Left ventricle myocardium inferior (tissue), 1 donor: ENCODE measurements at regions not wholly inside any gene's neighbourhood (a gene's known extent, or its start where the extent isn't known, plus 50 kb on each side); places are given as distances from the start of the nearest gene placed in this dataset.
A peak's percentile ranks its signal among the peaks of the same experiment; 100 is the strongest.

ENCODE experiments used
- DNase-seq: peaks from one replicate; pipeline ENCODE4 v3.0.0-alpha.2; 2020
- H3K27ac ChIP-seq: fragments of 200-600 bp; replicated peaks from 2 replicates; pipeline ENCODE4 v1.8.0; 2021
- H3K27me3 ChIP-seq: fragments of 200-600 bp; 2 replicates; pipeline ENCODE4 v1.8.0; 2021; ENCODE audit warnings: low read depth
- H3K36me3 ChIP-seq: fragments of 200-600 bp; 2 replicates; pipeline ENCODE4 v1.8.0; 2021
- H3K4me1 ChIP-seq: fragments of 200-600 bp; 2 replicates; pipeline ENCODE4 v1.8.0; 2021
- H3K4me3 ChIP-seq: fragments of 200-600 bp; 2 replicates; pipeline ENCODE4 v1.8.0; 2021; ENCODE audit warnings: mild to moderate bottlenecking, moderate library complexity
- H3K9me3 ChIP-seq: fragments of 200-600 bp; replicated peaks from 2 replicates; pipeline ENCODE4 v1.8.0; 2021
- intact Hi-C: fragments of 100-400 bp; cut with micrococcal nuclease; formaldehyde crosslinking; loops from one replicate; pipeline ENCODE4 v1.11.0; 2022
- TF ChIP-seq, protein P1 (sequence below): fragments of 200-600 bp; IDR thresholded peaks from 2 replicates; pipeline ENCODE4 v1.8.0; 2021; ENCODE audit warnings: antibody characterized with exemption, mild to moderate bottlenecking, borderline replicate concordance
- donor health status: DM: no; HTN: yes; CAD: no; lungs with severe emphysema.

GRCh38 chr9:129319076-129319937 lies 141.2 kb upstream of the IER5L start:
- H3K4me3 ChIP-seq: no peak overlapping the region
- peak overlapping the region; percentile 93 for H3K27ac ChIP-seq
- H3K4me1 ChIP-seq: peaks cover 89% of the 10 kb centered on the region
- H3K27me3 ChIP-seq: no peaks in the 10 kb centered on the region
- DNase-seq: no peak
- H3K36me3 ChIP-seq: no peaks in the 10 kb centered on the region
- intact Hi-C loops: no loop called here
- TF ChIP-seq, protein P1, sequence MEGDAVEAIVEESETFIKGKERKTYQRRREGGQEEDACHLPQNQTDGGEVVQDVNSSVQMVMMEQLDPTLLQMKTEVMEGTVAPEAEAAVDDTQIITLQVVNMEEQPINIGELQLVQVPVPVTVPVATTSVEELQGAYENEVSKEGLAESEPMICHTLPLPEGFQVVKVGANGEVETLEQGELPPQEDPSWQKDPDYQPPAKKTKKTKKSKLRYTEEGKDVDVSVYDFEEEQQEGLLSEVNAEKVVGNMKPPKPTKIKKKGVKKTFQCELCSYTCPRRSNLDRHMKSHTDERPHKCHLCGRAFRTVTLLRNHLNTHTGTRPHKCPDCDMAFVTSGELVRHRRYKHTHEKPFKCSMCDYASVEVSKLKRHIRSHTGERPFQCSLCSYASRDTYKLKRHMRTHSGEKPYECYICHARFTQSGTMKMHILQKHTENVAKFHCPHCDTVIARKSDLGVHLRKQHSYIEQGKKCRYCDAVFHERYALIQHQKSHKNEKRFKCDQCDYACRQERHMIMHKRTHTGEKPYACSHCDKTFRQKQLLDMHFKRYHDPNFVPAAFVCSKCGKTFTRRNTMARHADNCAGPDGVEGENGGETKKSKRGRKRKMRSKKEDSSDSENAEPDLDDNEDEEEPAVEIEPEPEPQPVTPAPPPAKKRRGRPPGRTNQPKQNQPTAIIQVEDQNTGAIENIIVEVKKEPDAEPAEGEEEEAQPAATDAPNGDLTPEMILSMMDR: no peak
- H3K9me3 ChIP-seq: no peaks in the 10 kb centered on the region

- H3K36me3 ChIP-seq: no peaks in the 10 kb centered on the region
- intact Hi-C loops: no loop called here
- no peaks in the 10 kb centered on the region for H3K9me3 ChIP-seq
- no peaks in the 10 kb centered on the region for H3K27me3 ChIP-seq
- peak overlapping the region; percentile 93 for H3K27ac ChIP-seq
- no peak for DNase-seq
- H3K4me1 ChIP-seq: peaks cover 80% of the 10 kb centered on the region
- TF ChIP-seq, protein P1: no peak
- H3K4me3 ChIP-seq: no peak overlapping the region
Measured at GRCh38 chr9:129318121-129319075, 140.3 kb upstream of the IER5L start.

GRCh38 chr9:129317179-129318011 lies 139.3 kb upstream of the IER5L start:
- intact Hi-C loops: no loop called here
- H3K36me3 ChIP-seq: no peaks in the 10 kb centered on the region
- peak overlapping the region; percentile 93 for H3K27ac ChIP-seq
- TF ChIP-seq, protein P1: no peak
- no peaks in the 10 kb centered on the region for H3K27me3 ChIP-seq
- no peak for DNase-seq
- no peaks in the 10 kb centered on the region for H3K9me3 ChIP-seq
- peaks cover 70% of the 10 kb centered on the region for H3K4me1 ChIP-seq
- H3K4me3 ChIP-seq: no peak overlapping the region

DNA sequence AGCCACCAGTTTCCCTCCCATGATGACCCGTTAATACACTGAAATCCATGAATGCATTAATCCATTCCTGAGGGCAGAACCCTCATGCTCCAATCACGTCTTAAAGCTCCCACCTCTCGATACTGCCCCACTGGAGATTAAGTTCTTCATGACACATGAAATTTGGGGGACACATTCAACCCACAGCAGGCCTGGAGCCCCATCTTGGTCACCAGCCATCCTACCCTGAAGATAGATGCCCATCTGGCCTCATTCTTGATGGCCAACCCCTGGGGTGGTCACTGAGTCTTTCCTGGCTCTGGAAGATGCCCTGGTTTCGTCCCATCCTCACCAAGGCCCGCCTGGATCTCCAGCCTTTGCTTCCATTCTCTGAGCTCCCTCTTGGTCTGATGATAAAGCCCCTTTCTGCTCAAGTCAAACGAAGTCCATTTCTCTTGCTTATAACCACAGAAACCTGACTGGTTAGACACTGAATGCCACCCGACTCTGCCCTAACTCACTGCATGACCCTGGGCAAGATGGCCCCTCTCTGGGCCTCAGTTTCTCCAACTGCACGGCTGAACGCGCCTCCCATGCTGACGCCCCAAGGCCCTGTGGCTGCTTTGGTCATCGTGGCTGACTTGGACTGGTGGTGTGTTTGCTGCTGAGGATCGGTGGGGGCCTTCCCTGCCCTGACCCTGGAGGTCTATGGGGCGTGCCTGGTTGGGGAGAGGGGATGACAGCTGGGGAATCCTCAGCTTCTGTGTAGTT lies 138.4 kb upstream of the IER5L start:
- H3K4me1 ChIP-seq: peaks cover 61% of the 10 kb centered on the region
- TF ChIP-seq, protein P1: no peak
- intact Hi-C loops: no loop called here
- DNase-seq: no peak
- no peaks in the 10 kb centered on the region for H3K36me3 ChIP-seq
- no peaks in the 10 kb centered on the region for H3K9me3 ChIP-seq
- H3K27me3 ChIP-seq: no peaks in the 10 kb centered on the region
- no peak overlapping the region for H3K4me3 ChIP-seq
- H3K27ac ChIP-seq: peak overlapping the region; percentile 93
